GM18907 (cell line): ENCODE measurements at regions not wholly inside any gene's neighbourhood (a gene's known extent, or its start where the extent isn't known, plus 50 kb on each side); places are given as distances from the start of the nearest gene placed in this dataset.

Experiments used
- ATAC-seq: cut with Tn5 transposase; IDR thresholded peaks from one replicate; pipeline ENCODE4 v1.9.1; 2021; ENCODE audit warnings: mild to moderate bottlenecking, moderate library complexity; ENCODE audit not compliant: unreplicated experiment

DNA sequence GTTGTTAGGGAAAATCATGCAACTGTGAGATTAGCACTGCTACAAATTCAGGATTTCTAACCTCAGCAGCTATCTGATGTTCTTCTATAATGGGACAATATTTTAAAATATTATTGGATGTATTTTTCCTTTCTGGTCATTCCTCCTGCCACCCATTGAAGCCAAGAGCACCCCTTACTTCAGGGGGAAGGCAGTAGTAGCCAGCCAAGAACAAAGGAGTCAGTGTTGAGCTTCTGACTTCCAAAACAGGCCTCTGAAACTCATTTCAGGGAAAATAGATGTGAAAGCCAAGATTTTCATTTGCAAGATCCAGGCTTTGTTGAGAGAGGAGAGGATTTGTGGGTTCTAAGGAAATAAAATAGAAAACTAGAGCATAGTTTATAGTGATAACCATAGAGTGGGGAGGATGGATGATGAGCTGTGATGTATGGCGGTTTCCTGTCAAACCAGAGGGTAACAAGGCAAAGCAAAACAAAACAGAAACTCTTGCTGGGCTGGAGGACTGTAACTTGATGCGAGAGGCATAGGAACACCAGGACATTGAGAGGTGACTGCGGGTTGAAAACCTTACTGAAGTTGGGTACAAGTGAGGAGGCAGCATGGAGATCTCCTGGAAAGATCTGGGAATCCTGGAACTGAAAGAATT is 173.7 kb upstream of the LEF1 start:
- ATAC-seq, result no peak

DNA sequence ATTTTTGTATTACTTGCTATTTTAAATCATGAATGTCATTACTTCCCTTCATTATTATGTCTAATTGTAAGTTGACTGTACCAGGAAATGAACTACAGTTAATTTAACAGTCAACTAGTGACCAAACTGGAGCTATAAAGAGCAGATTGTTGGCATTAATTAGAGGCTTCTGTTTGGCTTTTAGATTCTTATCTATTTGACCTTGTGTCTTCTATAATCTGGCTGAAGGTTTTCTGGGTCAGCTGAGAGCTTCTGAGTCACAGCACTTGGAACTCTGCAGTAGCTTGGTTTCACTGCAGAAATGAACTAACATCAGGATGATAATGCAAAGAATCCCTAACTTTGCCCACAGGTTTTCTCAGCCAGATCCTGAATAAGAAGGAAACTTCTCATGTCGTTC is 169.2 kb upstream of the LEF1 start:
- no peak for ATAC-seq

DNA sequence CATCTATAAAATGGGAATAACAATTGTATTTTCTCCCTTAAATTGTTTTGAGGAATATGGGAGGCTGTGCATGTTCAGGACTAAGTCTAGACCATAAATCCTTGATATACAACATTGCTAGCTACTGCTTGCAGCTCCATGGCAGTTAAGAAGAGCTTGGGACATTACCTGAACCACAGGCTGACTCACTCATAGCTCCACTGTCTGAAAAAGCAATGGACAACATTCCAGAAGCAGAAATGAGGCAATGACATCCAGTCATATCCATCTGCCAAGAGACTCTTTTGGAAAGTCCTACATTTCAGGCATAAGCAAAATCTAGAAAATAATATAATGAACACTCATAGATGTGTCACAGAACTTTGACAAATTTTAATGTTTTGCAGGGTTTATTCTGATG is 167.3 kb upstream of the LEF1 start:
- ATAC-seq, result no peak

DNA sequence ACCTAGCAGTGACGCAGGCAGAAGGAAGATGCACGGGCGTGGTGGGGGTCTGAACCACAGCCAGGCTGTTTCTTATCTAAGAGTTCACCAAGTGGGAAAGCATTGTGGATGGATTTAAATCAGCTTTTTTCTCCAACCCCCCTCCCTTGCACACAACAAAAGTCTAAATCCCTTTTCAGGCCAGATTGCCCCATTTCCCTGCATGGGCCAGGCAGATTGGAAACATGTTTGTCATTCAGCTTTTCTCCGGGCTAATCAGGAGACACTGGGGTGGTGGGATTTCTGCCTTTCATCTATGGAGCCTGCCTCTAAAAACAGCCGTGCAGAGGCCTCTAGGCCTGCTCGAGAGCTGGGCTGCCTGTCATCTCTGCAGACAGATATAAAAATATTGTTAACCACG is 166.3 kb upstream of the LEF1 start:
- ATAC-seq, result no peak

DNA sequence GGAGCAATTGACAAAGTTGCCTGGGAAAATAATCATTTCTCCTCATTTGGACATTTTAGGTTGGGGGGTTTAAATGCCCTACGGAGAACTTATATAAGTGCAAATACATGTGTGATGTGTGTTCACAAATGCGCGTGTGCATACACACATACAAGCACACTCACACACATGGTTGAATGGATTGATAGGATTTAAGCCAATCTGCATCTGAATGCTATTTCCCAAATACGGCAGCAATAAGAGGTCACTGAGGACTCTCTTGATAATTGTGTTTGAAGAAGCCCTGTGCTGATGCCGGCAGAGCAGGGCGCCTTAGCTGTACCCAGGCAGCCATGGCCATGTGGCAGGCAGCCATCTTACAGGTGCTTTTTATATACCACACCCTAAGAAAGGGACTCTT is 165.3 kb upstream of the LEF1 start:
- ATAC-seq, result no peak

DNA sequence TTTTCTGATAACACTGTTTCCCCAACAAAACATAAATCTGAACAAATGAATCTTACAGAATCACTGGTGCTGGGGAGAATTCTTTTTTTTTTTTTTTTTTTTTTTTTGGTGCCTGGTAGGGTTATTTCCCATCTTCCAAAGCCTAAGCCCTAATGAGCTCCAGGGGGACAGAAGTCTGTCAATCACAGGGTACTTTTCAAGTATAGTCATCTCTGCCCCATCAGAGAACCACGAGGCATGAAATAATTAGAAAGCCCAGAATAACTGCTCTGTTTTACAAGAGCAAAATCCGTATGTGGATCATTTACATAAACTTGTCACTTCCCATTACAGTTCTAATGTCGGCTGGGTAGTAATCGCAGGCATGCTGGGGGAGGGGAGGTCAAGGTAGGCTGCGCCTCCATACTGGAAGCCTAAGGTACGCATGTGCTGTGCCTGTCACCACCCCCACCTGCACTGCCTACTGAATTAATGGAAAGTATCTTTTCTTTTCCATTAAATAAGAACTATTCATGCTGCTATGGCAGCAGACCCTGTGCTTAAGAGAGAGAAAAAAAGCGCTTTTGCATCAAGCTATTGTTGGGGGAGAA is 164.7 kb upstream of the LEF1 start:
- ATAC-seq, result no peak

DNA sequence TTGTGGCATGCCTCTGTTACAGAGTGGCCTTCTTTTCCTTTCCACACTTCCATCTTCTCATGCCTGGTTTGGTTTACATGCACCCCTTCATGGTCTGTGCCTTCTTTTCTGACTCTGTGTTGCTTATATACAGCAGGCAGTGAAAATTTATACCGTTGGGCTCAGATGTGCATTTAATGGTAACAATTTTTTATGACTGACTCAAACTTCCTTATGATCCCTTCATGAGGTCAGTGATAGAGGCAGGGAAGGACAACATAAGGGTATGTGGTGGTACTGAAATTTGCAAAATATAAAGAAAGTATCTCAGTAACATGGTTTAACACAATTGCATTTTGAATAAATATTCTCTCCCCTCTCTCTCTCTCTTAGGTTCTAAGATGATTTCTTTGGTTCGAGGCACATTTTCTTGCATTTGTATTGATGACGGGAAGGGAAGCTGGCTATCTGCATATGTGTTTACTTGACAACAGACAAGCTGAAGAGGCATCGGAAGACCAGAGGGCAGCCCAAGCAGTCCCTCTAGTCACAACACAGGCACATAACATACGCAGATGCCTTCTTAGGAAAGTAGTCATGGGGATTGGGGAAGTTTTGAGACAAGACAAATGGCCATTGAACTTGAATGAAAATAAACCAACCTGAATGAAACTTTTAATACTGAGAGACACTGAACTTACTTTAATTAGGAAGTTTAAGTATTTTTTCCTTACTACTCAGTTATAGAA is 163.3 kb upstream of the LEF1 start:
- ATAC-seq, result no peak

DNA sequence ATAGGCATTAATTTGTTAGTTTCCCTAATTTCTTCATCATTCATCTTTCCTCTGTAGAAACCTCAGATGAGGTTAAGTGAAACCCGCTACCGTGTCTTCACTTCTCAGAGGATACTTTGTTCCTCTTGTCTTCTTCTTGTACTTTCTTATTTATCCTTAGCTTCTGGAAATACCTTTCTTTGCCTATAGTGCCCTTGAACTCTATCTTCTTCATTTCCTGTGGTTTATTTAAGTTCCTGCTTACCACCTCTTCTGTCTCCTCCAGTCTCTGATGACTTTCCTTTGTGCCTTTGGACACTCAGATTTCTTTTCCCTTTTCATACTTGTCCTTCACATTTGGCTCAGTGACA is 159.6 kb upstream of the LEF1 start:
- ATAC-seq, result no peak

DNA sequence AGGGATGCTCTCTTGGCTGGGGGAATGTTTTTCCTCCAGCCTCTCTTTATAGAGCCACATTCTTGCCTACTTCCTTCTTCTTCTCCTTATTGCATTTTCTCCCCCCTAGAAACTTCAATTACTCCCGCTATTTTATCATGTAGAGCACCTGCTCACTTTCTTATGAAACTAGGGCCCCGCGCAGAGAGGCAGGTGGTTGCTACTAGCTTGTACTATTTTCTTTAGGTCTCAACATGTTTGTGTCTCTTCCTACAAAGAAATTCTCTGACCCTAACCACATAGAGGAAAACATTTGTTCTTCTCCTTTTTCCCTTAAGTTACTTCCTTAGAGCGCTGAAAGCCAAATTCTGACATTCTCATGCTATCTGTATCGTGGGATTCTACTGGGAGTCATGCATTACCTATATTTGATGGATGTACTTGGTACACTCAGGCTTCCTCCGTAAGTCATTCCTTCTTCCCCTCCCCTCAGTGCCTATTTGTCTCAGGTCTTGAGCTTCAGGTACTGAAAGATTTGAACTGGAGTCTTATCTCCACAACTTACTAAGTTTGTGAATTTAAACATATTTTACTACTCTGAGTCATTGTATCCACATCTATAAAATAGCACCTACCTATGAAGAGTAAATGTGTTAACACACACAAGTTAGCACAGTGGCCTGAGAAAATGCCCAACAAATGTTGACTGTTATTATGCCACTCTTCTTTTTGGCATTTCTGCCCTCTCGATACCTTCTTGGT is 159.1 kb upstream of the LEF1 start:
- no peak for ATAC-seq

DNA sequence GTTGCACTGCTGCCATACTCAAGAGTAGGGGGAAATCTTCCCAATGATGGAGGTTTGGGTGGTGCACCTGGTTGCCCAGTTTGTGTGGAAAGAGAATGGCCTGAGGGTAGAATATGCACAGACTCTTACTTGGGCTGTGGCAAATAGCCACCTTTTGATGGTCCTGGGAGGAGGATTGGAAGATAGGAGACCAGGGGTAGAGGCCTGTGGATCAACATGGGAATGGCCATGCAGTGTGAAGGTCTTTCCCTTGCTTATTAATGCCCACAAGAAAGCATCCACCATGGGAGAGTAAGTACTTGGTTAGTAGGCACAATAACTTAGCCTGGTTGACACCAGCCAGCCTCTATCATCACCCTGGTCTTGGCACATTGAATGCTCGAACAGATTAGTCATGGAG is 156.8 kb upstream of the LEF1 start:
- no peak for ATAC-seq

DNA sequence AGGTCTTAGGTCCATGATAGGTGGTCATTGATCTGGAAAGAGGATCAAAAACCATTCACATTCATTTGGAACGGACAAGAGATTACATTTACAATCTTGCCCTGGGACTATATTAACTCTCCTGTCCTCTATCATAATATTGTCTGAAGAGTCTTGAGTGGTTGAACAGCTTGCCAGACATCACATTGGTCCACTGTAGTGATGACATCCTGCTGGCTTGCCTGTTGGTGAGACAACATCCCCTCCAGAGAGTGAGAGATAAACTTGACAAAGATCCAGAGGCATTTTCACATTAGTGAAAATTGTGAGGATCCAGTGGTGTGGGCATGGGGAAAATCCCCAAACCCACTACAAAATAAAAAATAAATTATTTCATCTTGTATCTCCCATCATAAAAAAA is 155.7 kb upstream of the LEF1 start:
- ATAC-seq, result no peak

DNA sequence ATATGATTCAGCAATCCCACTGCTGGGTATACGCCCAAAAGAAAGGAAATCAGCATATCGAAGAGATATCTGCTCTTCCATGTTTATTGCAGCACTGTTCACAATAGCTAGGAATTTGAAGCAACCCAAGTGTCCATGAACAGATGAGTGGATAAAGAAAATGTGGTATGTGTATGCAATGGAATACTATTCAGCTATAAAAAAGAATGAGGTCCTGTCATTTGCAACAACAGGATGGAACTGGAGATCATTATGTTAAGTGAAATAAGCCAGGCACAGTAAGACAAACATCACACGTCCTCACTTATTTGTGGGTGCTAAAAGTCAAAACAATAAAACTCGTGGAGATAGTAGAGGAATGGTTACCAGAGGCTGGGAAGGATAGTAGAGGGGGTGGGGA is 153.8 kb upstream of the LEF1 start:
- no peak for ATAC-seq

DNA sequence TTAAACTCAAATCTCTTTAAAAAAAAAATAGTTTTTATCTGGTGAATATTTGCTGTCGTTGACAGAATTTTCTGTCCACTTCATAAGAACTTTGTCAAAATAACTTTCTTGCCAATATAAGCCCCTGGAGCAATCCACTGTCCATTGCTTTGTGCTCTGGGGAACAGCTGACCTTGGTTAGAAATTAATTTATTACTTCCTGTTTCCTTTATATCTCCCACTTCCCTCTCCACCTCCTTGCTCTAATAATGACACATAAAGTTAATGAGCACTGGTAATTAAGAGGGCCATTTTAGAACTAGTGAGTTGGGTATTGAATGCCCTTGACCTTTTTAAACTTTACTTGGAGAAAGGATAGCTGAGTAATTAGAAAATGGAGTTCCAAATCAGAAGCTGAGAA is 151.3 kb upstream of the LEF1 start:
- ATAC-seq, result no peak

DNA sequence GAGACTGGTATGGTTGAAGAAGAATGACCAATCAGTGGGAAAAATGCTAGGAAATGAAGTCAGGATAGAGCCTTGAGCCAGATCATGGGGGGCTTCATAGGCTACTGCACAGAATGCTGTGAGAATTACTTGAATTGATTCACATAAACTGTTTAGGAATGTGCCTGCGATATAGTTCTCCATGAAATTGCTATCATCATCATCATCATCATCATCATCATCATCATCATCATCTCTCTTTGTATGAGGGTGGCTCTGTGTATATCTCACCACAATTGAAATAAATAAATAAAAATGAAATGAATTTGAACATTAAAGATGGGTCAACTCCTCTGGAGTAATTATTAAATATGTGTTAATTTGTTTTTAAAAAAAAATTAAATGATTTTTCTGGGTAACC is 148.6 kb upstream of the LEF1 start:
- ATAC-seq, result no peak

DNA sequence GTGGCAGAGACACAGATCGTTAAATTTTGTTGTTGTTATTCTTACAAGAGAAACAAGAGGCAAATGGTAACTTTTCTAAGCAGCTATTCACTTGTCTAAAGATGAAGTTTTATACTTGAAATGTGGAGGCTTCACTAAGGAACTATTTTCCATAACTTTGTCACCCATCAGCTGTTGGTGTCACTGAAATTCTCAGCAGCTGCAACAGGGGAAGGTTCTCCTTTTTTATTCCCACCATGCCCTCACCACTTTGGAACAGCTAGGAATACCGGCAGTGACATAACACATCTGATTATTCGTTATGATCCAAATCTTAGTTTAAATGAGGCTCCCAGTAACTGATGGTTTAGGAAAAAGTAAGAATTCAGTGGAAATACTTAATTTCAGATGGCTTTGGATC is 147.0 kb upstream of the LEF1 start:
- ATAC-seq, result no peak

DNA sequence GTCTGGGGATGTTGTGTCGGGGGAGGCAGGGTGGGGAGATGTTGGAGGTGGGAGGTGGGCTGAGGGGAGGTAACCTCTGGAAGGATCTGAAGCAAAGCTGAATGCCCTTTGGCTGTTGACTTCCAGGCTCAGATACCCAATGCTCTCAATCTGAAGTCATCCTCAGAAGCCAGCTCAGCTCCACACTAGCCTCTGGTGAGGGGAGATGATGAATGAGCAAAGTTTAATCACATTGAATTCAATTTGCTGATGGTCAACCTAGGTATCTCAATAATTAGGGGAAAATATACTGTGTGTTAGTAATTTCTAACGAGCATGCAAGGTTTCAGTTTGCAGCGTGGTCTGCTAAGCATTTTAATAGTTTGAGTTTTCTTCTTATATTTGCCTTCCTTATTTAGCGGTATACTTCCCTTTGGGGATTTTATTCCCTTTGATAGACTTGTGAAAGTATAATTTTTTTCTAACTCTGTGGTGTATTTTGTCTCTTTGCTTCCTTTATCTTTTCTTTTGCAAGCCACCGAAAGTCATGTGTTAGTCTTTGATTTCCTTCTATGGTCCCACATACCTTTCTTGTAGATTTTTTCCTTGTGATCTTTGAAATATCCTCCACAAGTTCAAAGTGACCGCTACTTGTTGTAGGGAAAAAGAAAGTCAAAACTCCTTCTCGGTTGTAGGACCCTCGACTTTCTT is 146.3 kb upstream of the LEF1 start:
- ATAC-seq, result no peak

DNA sequence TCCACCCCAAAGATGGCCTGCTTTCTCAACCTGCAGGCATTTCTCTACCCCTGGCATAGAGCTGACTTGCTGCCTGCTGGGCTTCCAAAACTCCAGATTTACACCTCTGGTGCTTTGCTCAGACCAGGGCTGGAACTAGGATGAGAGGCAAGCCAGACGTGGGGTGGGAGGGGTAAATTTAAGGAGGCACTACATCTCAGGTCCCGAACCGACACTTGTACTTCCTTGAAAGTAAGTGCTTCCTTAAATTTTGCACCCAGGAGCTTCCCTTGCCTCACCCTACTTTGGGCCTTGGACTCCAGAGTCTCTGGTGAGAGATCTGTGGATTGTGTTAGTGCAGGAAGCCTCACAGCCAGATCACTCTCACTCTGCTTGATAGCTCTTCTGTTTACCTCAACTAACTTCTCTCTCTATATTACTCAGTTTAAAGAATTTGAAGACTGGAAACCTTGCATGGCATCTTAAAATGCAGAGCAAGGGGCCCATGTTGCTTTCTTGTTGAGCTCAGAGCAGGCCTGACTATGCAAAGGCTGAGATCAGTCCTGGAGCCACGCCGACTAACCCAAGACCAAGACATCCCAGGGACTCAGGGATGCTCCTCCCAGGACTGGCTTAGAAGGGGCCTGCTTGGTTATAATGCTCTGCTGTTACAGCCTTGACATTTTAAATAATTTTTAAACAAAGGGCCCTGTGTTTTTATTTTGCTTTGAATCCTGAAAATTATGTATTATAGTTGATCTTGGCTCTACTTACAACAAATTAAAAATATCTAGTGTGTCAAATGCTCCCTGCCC is 145.0 kb upstream of the LEF1 start:
- no peak for ATAC-seq

DNA sequence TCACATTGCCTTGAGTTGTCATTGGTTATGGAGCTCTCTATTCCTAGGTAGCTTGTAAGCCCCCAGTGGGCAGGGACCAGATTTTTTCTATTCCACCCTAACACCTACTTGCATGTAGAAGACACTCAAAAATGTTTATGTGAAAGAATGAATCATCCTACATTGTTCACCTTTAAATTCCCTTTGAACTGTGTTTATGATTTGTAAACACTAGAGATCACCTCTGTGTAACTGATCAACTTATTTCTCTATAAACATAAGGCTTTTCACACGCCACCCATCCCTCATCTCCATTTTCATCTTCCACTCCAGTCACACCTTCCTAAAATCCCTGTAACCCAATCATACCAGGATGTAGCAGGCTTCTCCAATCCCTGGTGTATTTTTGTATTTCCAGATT is 142.6 kb upstream of the LEF1 start:
- ATAC-seq, result no peak

DNA sequence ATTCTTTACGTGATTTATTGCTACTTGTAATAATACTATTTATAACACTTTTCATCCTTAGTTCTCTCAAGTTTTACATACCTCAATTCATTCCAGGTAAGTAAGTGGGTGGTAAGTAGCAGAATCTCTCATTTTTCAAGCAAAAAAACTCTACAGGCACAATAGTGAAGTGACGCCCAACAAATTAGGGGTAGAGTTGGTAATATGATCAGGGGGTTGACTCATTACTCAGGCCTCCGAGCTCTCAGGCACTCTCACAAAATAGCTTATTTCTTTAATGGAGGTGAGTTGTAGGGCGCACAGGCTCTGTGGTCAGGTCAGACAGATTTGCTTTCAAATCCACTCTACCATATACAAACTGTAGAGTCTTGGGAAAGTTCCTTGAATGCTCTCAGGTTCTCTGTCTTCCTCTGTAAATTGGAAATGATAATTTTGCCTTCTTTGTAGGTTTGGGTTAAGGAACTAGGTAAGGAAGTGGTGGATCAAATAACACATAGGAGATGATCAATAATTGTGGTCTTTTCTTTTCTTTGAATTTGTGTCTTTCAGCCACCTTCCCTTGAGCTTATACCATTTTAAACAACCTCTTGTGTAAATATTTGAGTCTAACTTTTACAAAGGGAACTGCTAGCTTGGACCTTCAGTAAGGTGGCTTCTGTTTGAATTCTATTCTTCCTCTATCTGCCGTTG is 134.9 kb upstream of the LEF1 start:
- ATAC-seq, result no peak
